ENCODE measurements at regions not wholly inside any gene's neighbourhood (a gene's known extent, or its start where the extent isn't known, plus 50 kb on each side); places are given as distances from the start of the nearest gene placed in this dataset.

DNA sequence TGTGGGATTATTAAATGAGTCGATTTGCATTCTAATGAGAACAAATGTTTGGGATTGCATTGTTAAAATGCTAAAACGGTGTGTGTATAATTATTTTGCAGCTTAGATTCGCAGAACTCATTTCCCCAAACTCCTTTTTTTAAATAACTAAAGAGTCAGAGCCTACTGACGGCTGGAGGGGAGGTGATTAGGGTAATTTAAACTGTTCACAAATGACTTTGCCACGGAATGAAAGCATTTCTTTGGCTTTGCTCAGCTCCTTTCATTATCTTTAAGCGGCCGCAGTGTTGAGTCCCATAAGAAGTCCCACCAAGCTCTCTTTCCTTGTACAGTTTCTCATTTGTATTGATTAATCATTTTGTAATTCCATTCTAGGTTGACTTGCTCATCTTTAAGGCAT is 1632.8 kb downstream of the MAT2B start:
- Mint-ChIP-seq H3K4me1 (ENCODE audit: insufficient read depth, unreplicated experiment) (no peaks in the 10 kb centered on the region), H3K27me3 (ENCODE audit: insufficient read depth, unreplicated experiment) (no peaks in the 10 kb centered on the region), H3K4me3 (ENCODE audit: unreplicated experiment) (no peak overlapping the region), H3K9me3 (ENCODE audit: unreplicated experiment) (no peaks in the 10 kb centered on the region), H3K27ac (ENCODE audit: low read depth, unreplicated experiment) (no peak overlapping the region), H3K36me3 (ENCODE audit: insufficient read depth, unreplicated experiment) (no peaks in the 10 kb centered on the region)
- TF ChIP-seq, protein P1, sequence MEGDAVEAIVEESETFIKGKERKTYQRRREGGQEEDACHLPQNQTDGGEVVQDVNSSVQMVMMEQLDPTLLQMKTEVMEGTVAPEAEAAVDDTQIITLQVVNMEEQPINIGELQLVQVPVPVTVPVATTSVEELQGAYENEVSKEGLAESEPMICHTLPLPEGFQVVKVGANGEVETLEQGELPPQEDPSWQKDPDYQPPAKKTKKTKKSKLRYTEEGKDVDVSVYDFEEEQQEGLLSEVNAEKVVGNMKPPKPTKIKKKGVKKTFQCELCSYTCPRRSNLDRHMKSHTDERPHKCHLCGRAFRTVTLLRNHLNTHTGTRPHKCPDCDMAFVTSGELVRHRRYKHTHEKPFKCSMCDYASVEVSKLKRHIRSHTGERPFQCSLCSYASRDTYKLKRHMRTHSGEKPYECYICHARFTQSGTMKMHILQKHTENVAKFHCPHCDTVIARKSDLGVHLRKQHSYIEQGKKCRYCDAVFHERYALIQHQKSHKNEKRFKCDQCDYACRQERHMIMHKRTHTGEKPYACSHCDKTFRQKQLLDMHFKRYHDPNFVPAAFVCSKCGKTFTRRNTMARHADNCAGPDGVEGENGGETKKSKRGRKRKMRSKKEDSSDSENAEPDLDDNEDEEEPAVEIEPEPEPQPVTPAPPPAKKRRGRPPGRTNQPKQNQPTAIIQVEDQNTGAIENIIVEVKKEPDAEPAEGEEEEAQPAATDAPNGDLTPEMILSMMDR (IDR thresholded peaks at IDR 0.05; ENCODE audit: unreplicated experiment): no peak
- ChIA-PET POLR2A (interaction anchor here (0.6 to 1.3 kb wide), 3 partner anchors 12 to 167 kb away, joined by 3 to 5 read pairs (median 4); no protein-coding TSS in a partner anchor), CTCF (interaction anchor here (0.6 to 1.2 kb wide), 3 partner anchors 77 to 634 kb away, joined by 3 read pairs; no protein-coding TSS in a partner anchor)
- no peak for DNase-seq (ENCODE audit: unreplicated experiment)
- no TSS peak for BruUV-seq (replicated peaks)
- intact Hi-C loops (cut with micrococcal nuclease): no loop called here

DNA sequence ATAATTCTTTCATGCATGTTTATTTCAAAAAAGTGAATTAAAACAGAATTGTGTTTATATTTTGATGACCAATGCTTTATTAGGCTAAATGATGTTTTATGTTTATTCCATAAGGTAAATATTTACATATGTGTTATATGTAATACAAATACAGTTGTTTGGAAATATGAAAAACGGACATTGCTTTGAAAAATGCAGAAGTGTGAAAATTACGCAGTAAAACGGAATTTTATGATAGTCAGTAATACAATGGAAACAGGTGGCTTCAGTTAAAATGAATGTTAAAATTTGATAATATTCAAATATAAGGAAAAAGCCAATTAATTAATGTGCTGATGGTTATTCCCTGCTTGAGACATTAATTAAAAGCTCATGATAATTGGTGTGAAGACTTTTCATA is 1633.8 kb downstream of the MAT2B start:
- no peaks in the 10 kb centered on the region for H3K27me3 Mint-ChIP-seq (ENCODE audit: insufficient read depth, unreplicated experiment)
- ChIA-PET CTCF (interaction anchor here (0.9 to 1.1 kb wide), 2 partner anchors 10 to 18 kb away, joined by 3 to 6 read pairs; no protein-coding TSS in a partner anchor), POLR2A (interaction anchor here (0.7 kb wide), 1 partner anchor 175 kb away, joined by 4 read pairs; no protein-coding TSS in a partner anchor)
- no peaks in the 10 kb centered on the region for H3K9me3 Mint-ChIP-seq (ENCODE audit: unreplicated experiment)
- BruUV-seq (replicated peaks): no TSS peak
- TF ChIP-seq, protein P1 (IDR thresholded peaks at IDR 0.05; ENCODE audit: unreplicated experiment): no peak
- intact Hi-C loops (cut with micrococcal nuclease): no loop called here
- H3K36me3 Mint-ChIP-seq (ENCODE audit: insufficient read depth, unreplicated experiment): no peaks in the 10 kb centered on the region
- H3K27ac Mint-ChIP-seq (ENCODE audit: low read depth, unreplicated experiment): no peak overlapping the region
- no peak overlapping the region for H3K4me3 Mint-ChIP-seq (ENCODE audit: unreplicated experiment)
- H3K4me1 Mint-ChIP-seq (ENCODE audit: insufficient read depth, unreplicated experiment): no peaks in the 10 kb centered on the region
- no peak for DNase-seq (ENCODE audit: unreplicated experiment)

DNA sequence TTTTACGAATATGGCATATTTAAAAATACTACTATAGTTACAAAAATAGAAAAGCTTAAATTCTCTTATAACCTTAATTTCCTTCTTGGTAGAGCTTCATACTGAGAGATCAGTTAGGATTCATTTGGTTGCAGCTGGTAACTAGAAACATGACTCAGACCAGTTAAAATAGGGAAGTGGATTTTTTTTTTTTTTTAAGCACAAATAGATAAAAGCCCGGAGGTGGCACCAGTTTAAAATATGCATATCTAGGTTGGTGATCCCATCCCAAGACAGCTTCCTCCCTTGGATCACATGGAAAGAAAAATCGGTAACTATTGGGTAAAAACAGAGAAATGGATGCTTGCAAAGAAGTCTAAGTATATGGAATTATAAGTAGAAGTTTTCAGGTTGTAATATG is 1634.3 kb downstream of the MAT2B start:
- Mint-ChIP-seq H3K9me3 (ENCODE audit: unreplicated experiment) (no peaks in the 10 kb centered on the region), H3K36me3 (ENCODE audit: insufficient read depth, unreplicated experiment) (no peaks in the 10 kb centered on the region), H3K4me3 (ENCODE audit: unreplicated experiment) (no peak overlapping the region), H3K4me1 (ENCODE audit: insufficient read depth, unreplicated experiment) (no peaks in the 10 kb centered on the region), H3K27ac (ENCODE audit: low read depth, unreplicated experiment) (no peak overlapping the region), H3K27me3 (ENCODE audit: insufficient read depth, unreplicated experiment) (no peaks in the 10 kb centered on the region)
- TF ChIP-seq, protein P1 (IDR thresholded peaks at IDR 0.05; ENCODE audit: unreplicated experiment): no peak
- CTCF ChIA-PET: interaction anchor here (0.9 to 1.1 kb wide), 2 partner anchors 10 to 17 kb away, joined by 3 to 6 read pairs; no protein-coding TSS in a partner anchor
- BruUV-seq (replicated peaks): no TSS peak
- intact Hi-C loops (cut with micrococcal nuclease): no loop called here
- no peak for DNase-seq (ENCODE audit: unreplicated experiment)
- POLR2A ChIA-PET: no interaction called here

DNA sequence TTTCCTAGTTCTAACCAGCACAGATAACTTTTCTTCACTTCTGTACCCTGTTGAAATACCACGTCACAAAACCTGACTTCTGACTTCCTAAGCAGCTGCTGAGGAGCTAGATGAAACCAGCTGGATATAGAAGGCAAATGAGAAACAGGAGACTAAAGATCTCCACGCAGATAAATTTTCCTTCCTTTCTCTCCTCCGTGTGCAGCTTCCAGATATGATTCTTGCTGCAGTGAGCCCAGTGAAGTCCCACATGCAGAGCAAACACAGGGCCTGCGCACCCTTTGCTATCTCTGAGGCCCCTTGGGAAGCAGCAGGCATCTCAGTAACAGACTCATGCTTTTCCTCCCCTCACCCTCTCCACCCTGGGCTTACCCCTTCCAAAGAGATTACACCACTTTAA is 1638.3 kb downstream of the MAT2B start:
- no peaks in the 10 kb centered on the region for H3K36me3 Mint-ChIP-seq (ENCODE audit: insufficient read depth, unreplicated experiment)
- no peak overlapping the region for H3K4me3 Mint-ChIP-seq (ENCODE audit: unreplicated experiment)
- intact Hi-C loops (cut with micrococcal nuclease): no loop called here
- TF ChIP-seq, protein P1 (IDR thresholded peaks at IDR 0.05; ENCODE audit: unreplicated experiment): no peak
- no peak for DNase-seq (ENCODE audit: unreplicated experiment)
- POLR2A ChIA-PET: no interaction called here
- H3K27ac Mint-ChIP-seq (ENCODE audit: low read depth, unreplicated experiment): no peak overlapping the region
- H3K9me3 Mint-ChIP-seq (ENCODE audit: unreplicated experiment): peaks cover 7% of the 10 kb centered on the region
- H3K27me3 Mint-ChIP-seq (ENCODE audit: insufficient read depth, unreplicated experiment): no peaks in the 10 kb centered on the region
- CTCF ChIA-PET: no interaction called here
- no peaks in the 10 kb centered on the region for H3K4me1 Mint-ChIP-seq (ENCODE audit: insufficient read depth, unreplicated experiment)
- no TSS peak for BruUV-seq (replicated peaks)

All from MCF 10A (cell line).